ENCODE measurements at regions not wholly inside any gene's neighbourhood (a gene's known extent, or its start where the extent isn't known, plus 50 kb on each side); places are given as distances from the start of the nearest gene placed in this dataset.

DNA sequence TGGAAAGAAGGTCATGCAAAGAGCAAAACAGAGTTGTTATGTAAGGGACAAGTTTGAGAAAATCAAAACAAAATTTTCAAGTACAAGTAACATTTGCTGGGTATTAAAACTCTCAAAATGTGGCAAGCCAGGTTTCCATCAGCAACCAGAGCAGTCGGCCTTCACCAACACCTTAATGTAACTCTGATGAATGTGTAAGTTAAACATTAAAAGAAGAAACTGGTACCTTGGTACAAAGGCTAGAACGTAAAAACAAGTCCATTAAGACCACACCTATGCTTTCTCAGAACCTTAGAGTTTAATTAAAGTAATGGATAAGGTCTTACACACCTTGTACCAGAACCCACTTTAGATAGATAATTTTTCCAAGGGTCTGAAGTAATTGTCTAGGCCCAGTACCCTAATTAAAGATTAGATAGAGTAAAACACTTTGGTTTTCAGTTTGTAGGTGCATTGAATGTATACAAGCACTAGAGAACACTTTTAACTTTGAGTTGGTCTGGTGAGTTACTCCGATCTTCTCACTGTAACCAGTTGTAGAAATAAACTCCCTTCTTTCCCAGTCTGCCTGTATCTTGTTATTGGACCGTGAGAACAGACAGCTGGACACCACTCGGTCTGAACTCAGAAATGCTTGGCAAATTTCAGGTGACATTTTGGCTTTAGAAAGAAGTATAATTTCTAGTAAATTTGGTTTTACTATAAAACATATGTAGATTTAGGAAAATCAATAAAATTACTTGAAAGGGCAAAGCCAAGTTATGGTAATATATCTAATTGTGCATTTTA, 319.4 kb downstream of the HTR1B start:
- TF ChIP-seq, protein P1, sequence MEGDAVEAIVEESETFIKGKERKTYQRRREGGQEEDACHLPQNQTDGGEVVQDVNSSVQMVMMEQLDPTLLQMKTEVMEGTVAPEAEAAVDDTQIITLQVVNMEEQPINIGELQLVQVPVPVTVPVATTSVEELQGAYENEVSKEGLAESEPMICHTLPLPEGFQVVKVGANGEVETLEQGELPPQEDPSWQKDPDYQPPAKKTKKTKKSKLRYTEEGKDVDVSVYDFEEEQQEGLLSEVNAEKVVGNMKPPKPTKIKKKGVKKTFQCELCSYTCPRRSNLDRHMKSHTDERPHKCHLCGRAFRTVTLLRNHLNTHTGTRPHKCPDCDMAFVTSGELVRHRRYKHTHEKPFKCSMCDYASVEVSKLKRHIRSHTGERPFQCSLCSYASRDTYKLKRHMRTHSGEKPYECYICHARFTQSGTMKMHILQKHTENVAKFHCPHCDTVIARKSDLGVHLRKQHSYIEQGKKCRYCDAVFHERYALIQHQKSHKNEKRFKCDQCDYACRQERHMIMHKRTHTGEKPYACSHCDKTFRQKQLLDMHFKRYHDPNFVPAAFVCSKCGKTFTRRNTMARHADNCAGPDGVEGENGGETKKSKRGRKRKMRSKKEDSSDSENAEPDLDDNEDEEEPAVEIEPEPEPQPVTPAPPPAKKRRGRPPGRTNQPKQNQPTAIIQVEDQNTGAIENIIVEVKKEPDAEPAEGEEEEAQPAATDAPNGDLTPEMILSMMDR (IDR thresholded peaks at IDR 0.05 in 4 of 5, conservative IDR thresholded peaks at IDR 0.05 in 1 of 5), result no peak
- no peak for TF ChIP-seq POLR2A (IDR thresholded peaks at IDR 0.05)

All from gastrocnemius medialis (tissue), 4 donors.